ENCODE measurements at regions not wholly inside any gene's neighbourhood (a gene's known extent, or its start where the extent isn't known, plus 50 kb on each side); places are given as distances from the start of the nearest gene placed in this dataset.

GRCh38 chr4:38365261-38365660 lies 298.7 kb upstream of the KLF3 start:
- TF ChIP-seq CTCF (IDR thresholded peaks at IDR 0.05; ENCODE audit: insufficient read depth, low read length) (no peak), REST (IDR thresholded peaks at IDR 0.05; ENCODE audit: insufficient replicate concordance, low read depth) (no peak), POLR2AphosphoS5 (IDR thresholded peaks at IDR 0.05; ENCODE audit: low read depth) (no peak), GABPA (IDR thresholded peaks at IDR 0.05; ENCODE audit: low read depth) (no peak)

All from HL-60 (cell line).